ENCODE measurements at regions not wholly inside any gene's neighbourhood (a gene's known extent, or its start where the extent isn't known, plus 50 kb on each side); places are given as distances from the start of the nearest gene placed in this dataset.

GRCh38 chr2:171225302-171225980, 64.7 kb upstream of the TLK1 start:
- no peak for DNase-seq (ENCODE audit: low spot score)

DNA sequence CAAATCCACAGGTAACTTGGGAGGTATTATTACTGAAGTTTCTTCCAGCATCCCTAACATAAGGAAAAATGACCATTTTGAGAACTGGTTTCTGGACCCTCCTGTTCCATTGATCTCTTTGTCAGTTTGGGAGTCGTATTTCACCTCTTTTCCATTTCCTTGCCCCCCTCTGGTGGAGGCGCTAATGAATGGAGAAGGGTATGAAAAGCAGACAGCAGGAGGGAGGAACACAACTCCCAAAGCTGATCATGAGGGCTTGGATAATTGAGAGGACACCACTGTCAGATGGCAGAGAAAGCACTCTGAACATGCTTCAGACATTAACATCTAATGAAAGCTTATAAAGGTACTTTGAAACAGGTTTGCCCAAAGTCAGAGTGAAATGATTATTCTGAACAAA, 56.6 kb upstream of the TLK1 start:
- no peak for DNase-seq (ENCODE audit: low spot score)

GRCh38 chr2:171216631-171217030, 55.9 kb upstream of the TLK1 start:
- DNase-seq (ENCODE audit: low spot score): no peak

DNA sequence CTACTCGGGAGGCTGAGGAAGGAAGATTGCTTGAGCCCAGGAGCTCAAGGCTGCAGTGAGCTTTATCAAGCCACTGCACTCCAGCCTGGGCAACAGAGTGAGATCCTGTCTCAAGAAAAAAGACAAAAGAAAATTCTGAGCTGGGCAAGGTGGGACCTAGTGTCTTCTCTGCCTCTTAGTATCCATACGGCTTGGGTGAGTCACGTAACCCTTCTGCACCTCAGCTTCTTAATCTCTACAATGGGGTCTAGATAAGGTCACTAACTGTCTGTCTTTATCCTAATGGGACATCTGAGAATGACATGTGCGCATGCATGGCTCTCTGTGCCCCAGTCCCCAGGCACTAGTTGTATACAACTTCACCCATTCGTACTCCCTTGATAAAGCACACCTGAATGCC, 53.4 kb upstream of the TLK1 start:
- DNase-seq (ENCODE audit: low spot score): no peak

GRCh38 chr2:171210864-171211431, 50.3 kb upstream of the TLK1 start:
- peak; percentile 44 for DNase-seq (ENCODE audit: low spot score)

Data from CD4-positive, alpha-beta T cell treated with Interleukin-2 at 100 ng/mL for 4 hours (primary cell).